ENCODE measurements at regions not wholly inside any gene's neighbourhood (a gene's known extent, or its start where the extent isn't known, plus 50 kb on each side); places are given as distances from the start of the nearest gene placed in this dataset.

DNA sequence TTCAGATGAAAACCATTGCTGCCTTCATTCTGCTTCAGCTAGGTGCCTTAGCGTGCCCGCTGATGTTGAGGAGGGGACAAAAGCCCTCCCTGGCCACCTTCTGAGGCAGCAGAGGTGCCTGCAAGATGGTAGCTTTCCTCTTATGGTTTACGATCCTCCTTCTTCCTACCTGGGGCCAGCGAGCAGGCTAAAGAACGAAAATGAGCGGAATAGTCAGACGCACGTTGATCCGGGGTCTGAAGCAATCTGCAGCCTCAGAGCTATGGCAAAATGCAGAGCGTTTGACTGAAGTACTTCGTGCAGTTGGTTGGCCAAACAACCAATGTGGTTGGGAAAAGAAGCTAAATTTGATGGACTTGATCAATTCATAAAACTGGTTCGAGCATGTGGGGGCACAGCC lies 95.5 kb downstream of the GATA3 start:
- Mint-ChIP-seq H3K27ac (no peak overlapping the region), H3K27me3 (peaks cover 54% of the 10 kb centered on the region)
- TF ChIP-seq, protein P1, sequence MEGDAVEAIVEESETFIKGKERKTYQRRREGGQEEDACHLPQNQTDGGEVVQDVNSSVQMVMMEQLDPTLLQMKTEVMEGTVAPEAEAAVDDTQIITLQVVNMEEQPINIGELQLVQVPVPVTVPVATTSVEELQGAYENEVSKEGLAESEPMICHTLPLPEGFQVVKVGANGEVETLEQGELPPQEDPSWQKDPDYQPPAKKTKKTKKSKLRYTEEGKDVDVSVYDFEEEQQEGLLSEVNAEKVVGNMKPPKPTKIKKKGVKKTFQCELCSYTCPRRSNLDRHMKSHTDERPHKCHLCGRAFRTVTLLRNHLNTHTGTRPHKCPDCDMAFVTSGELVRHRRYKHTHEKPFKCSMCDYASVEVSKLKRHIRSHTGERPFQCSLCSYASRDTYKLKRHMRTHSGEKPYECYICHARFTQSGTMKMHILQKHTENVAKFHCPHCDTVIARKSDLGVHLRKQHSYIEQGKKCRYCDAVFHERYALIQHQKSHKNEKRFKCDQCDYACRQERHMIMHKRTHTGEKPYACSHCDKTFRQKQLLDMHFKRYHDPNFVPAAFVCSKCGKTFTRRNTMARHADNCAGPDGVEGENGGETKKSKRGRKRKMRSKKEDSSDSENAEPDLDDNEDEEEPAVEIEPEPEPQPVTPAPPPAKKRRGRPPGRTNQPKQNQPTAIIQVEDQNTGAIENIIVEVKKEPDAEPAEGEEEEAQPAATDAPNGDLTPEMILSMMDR (IDR thresholded peaks at IDR 0.05; ENCODE audit: unreplicated experiment): no peak

DNA sequence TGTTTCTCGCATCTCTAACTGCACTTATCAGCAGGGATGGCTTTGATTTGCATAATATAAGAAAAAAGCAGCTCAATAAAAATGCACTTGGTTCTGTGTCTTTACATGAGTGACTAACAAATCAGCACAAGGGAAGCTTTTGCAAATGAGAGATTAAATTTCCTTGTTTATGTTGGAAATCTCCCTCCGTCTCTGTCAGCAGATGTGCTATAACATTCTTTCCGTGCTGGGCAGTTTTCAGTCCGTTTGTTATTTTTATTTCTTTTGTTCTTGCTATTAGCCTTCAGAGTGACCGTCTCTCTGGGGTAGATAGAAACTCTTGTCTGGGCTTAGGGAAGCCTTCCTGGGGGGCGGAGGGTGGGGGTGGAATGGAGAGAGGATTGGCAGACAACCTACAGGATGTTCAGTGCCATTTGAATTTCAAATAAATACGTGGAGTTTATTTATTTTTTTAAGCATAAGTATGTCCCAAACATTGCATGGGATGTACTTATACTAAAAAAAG lies 96.0 kb downstream of the GATA3 start:
- Mint-ChIP-seq H3K9me3 (ENCODE audit: low read depth) (no peaks in the 10 kb centered on the region), H3K4me1 (ENCODE audit: low read depth) (no peaks in the 10 kb centered on the region), H3K4me3 (ENCODE audit: low read depth) (no peak overlapping the region), H3K36me3 (ENCODE audit: insufficient read depth) (no peaks in the 10 kb centered on the region), H3K27ac (no peak overlapping the region), H3K27me3 (peaks cover 50% of the 10 kb centered on the region)
- TF ChIP-seq, protein P1 (IDR thresholded peaks at IDR 0.05; ENCODE audit: unreplicated experiment): no peak
- DNase-seq (ENCODE audit: low spot score, unreplicated experiment): no peak

More for the DNA sequence above, 95.5 kb downstream of the GATA3 start:
- H3K4me3 Mint-ChIP-seq (ENCODE audit: low read depth): no peak overlapping the region
- H3K36me3 Mint-ChIP-seq (ENCODE audit: insufficient read depth): no peaks in the 10 kb centered on the region
- no peaks in the 10 kb centered on the region for H3K4me1 Mint-ChIP-seq (ENCODE audit: low read depth)
- H3K9me3 Mint-ChIP-seq (ENCODE audit: low read depth): no peaks in the 10 kb centered on the region
- DNase-seq (ENCODE audit: low spot score, unreplicated experiment): no peak

DNA sequence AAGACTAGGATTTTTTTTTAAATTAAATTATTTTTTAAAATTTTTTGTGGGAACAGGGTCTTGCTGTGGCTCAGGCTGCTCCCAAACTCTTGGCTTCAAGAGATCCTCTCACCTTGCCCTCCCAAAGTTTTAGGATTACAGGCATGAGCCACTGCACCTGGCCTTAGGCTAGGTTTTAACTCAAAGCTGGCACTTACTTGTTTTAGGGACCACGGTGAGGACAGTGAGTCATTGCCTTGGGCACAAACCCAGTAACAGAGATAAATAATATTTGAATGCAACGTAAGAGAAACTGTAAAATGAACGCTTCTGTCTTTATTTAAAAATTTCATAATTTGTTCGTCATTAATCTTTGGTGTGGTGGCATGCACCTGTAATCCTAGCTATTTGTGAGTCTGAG lies 96.6 kb downstream of the GATA3 start:
- no peaks in the 10 kb centered on the region for H3K9me3 Mint-ChIP-seq (ENCODE audit: low read depth)
- DNase-seq (ENCODE audit: low spot score, unreplicated experiment): no peak
- H3K36me3 Mint-ChIP-seq (ENCODE audit: insufficient read depth): no peaks in the 10 kb centered on the region
- H3K4me3 Mint-ChIP-seq (ENCODE audit: low read depth): no peak overlapping the region
- H3K27ac Mint-ChIP-seq: no peak overlapping the region
- TF ChIP-seq, protein P1 (IDR thresholded peaks at IDR 0.05; ENCODE audit: unreplicated experiment): no peak
- H3K27me3 Mint-ChIP-seq: peaks cover 50% of the 10 kb centered on the region
- H3K4me1 Mint-ChIP-seq (ENCODE audit: low read depth): no peaks in the 10 kb centered on the region

DNA sequence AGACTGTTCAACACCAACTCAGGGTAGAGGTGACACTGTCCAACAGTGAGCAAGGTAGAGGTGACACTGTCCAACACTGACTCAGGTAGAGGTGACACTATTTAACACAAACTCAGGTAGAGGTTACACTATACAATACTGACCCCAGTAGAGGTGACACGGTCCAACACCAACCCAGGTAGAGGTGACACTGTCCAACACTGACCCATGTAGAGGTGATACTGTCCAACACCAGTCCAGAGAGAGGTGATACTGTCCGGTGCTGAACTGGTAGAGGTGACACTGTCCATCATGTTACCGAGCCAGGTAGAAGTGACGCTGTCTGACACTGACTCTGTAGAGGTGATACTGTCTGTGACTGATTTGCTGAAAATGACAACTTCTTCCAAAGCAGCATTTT lies 102.4 kb downstream of the GATA3 start:
- peaks cover 65% of the 10 kb centered on the region for H3K27me3 Mint-ChIP-seq
- no peak overlapping the region for H3K4me3 Mint-ChIP-seq (ENCODE audit: low read depth)
- H3K36me3 Mint-ChIP-seq (ENCODE audit: insufficient read depth): no peaks in the 10 kb centered on the region
- peaks cover 4% of the 10 kb centered on the region for H3K9me3 Mint-ChIP-seq (ENCODE audit: low read depth)
- no peaks in the 10 kb centered on the region for H3K4me1 Mint-ChIP-seq (ENCODE audit: low read depth)
- TF ChIP-seq, protein P1 (IDR thresholded peaks at IDR 0.05; ENCODE audit: unreplicated experiment): no peak
- DNase-seq (ENCODE audit: low spot score, unreplicated experiment): no peak
- H3K27ac Mint-ChIP-seq: no peak overlapping the region

DNA sequence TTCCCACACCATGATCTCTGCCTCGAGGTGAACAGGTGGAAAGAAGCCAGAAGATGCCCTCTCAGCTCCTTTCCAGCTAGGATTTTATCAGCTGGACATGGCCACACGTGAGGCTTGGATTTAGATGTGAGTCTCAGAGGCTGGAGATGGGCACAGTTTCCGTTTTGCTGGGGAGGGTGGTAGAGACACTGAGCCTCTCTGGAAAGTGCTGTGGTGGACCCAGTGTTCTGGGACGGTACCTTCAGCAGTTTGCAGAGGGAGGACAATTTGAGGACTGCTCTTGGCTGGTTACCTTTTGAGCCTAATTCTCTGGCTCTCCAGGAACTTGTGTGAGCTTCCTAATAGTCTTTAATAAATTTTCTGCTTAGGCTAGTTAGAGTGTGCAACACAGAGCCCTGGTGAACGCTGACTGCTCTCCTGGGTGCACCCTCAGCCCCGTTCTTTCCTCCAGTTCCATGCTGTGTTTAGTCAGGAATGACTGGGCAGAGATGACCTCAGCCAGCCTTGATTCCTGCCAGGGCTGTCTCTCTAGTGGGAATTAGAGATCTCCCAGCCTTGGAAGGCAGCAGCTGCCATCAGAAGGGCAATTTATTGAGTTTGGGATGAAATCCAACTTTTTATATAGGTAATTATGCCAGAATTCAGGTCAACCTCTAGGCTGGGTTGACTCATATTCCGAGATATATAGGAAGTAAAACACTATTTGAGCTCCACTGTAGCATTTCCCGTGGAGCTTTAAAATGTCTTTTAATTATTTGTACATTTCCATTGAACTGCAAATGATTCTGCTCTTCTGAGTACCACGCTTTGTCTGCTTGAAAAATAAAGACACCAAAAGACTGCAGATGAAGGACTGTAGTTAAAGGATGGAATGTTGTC lies 103.9 kb downstream of the GATA3 start:
- H3K4me1 Mint-ChIP-seq (ENCODE audit: low read depth): no peaks in the 10 kb centered on the region
- peaks cover 68% of the 10 kb centered on the region for H3K27me3 Mint-ChIP-seq
- peaks cover 4% of the 10 kb centered on the region for H3K9me3 Mint-ChIP-seq (ENCODE audit: low read depth)
- TF ChIP-seq, protein P1 (IDR thresholded peaks at IDR 0.05; ENCODE audit: unreplicated experiment): no peak
- H3K4me3 Mint-ChIP-seq (ENCODE audit: low read depth): no peak overlapping the region
- H3K27ac Mint-ChIP-seq: no peak overlapping the region
- no peaks in the 10 kb centered on the region for H3K36me3 Mint-ChIP-seq (ENCODE audit: insufficient read depth)
- no peak for DNase-seq (ENCODE audit: low spot score, unreplicated experiment)

Measured in progenitor cell of endocrine pancreas (in vitro differentiated cells).